ENCODE measurements at regions not wholly inside any gene's neighbourhood (a gene's known extent, or its start where the extent isn't known, plus 50 kb on each side); places are given as distances from the start of the nearest gene placed in this dataset.

DNA sequence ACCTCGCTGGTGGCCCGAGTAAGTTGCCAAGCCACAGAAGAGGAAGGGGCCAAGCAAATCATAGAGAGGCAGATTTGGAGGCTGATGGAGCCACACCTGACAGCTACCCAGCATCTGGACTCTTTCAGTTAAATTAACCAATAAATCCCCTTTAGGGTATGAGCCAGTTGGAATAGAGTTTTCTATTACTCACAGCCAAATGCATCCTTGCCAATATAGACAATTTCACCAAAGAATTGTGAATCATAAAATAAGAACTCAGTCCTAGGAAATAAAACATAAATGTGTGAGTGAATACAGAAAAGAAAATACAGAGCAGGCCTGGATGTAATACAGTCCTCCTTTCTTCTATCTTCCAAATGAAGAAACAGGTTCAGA is 161.6 kb upstream of the ANKRD28 start:
- WGBS, 2 donors, result 48 to 55% methylated on average over 2 of the region's 2 CpGs
- intact Hi-C loops (cut with DNase I), result no loop called here

GRCh38 chr3:15964605-15965442 is 167.0 kb upstream of the ANKRD28 start:
- Histone ChIP-seq H3K27ac (no peak overlapping the region), H3K27me3 (no peaks in the 10 kb centered on the region), H3K9me3 (no peaks in the 10 kb centered on the region), H3K36me3 (no peaks in the 10 kb centered on the region), H3K4me3 (no peak overlapping the region), H3K4me1 (no peaks in the 10 kb centered on the region)
- DNase-seq, result no peak
- TF ChIP-seq POLR2A (IDR thresholded peaks at IDR 0.05), result no peak
- no peak for TF ChIP-seq CTCF (IDR thresholded peaks at IDR 0.05)
- intact Hi-C loops (cut with DNase I), result no loop called here
- WGBS, 2 donors, result 60 to 77% methylated on average over 16 to 17 of the region's 17 CpGs

More for the DNA sequence above, 161.6 kb upstream of the ANKRD28 start:
- Histone ChIP-seq H3K27me3 (no peaks in the 10 kb centered on the region), H3K4me1 (no peaks in the 10 kb centered on the region), H3K9me3 (no peaks in the 10 kb centered on the region), H3K36me3 (no peaks in the 10 kb centered on the region), H3K4me3 (no peak overlapping the region), H3K27ac (no peak overlapping the region)
- TF ChIP-seq CTCF (IDR thresholded peaks at IDR 0.05) (no peak), POLR2A (IDR thresholded peaks at IDR 0.05) (no peak)
- no peak for DNase-seq

DNA sequence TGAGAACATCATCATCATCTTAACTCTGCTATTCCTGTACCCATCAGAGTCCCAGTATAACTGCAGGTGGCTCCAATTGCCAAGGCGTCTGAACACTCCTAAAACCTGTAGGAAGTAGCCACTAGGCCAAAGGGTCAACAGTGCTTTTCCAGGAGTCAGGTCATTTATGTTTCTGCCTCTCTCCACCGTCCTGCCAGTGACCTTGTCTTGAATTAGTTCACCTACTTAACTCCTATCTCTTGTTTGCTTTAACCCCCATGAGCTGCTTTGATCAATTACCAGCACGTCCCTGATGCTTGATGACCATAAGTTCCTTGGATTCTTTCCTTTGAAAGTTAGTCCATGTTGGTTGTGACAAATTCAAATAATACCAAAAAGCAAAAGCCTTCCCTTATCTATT is 169.8 kb upstream of the ANKRD28 start:
- no peaks in the 10 kb centered on the region for H3K27me3 ChIP-seq
- DNase-seq, result no peak
- WGBS, 2 donors, result 49 to 67% methylated on average over 3 of the region's 3 CpGs
- no peak overlapping the region for H3K27ac ChIP-seq
- no peaks in the 10 kb centered on the region for H3K36me3 ChIP-seq
- intact Hi-C loops (cut with DNase I), result no loop called here
- no peaks in the 10 kb centered on the region for H3K9me3 ChIP-seq
- H3K4me1 ChIP-seq, result no peaks in the 10 kb centered on the region
- TF ChIP-seq CTCF (IDR thresholded peaks at IDR 0.05) (no peak), POLR2A (IDR thresholded peaks at IDR 0.05) (no peak)
- H3K4me3 ChIP-seq, result no peak overlapping the region

GRCh38 chr3:15969874-15970640 is 172.3 kb upstream of the ANKRD28 start:
- Histone ChIP-seq H3K27ac (no peak overlapping the region), H3K27me3 (no peaks in the 10 kb centered on the region), H3K9me3 (no peaks in the 10 kb centered on the region), H3K4me1 (no peaks in the 10 kb centered on the region), H3K36me3 (no peaks in the 10 kb centered on the region), H3K4me3 (no peak overlapping the region)
- DNase-seq, result no peak
- intact Hi-C loops (cut with DNase I), result no loop called here
- WGBS, 2 donors, result 87 to 100% methylated on average over 2 to 3 of the region's 5 CpGs
- no peak for TF ChIP-seq POLR2A (IDR thresholded peaks at IDR 0.05)
- TF ChIP-seq CTCF (IDR thresholded peaks at IDR 0.05), result no peak

DNA sequence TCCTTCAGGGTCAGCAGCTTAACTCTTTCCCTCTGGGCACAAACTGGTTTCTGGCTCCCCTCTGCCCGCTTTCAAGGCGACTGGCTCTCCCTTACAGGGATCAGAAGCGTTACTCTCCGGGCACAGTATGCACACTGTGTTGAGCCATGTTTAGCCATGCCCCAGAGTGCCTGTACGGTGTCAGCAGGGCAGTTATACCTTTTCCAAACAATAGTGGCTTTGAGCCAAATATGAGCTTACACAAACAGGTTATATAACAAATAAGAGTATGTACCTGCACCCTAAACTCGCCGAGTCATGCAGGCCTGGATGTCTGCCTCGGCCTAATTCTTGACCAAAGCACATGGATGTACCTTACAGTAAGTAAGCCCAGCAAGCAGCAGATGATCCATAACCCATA is 175.6 kb upstream of the ANKRD28 start:
- Histone ChIP-seq H3K27me3 (no peaks in the 10 kb centered on the region), H3K27ac (no peak overlapping the region), H3K4me3 (no peak overlapping the region), H3K4me1 (peaks cover 0 to 5% (median 0%) of the 10 kb centered on the region in 3 donors), H3K9me3 (no peaks in the 10 kb centered on the region), H3K36me3 (no peaks in the 10 kb centered on the region)
- TF ChIP-seq CTCF (IDR thresholded peaks at IDR 0.05) (no peak), POLR2A (IDR thresholded peaks at IDR 0.05) (no peak)
- WGBS, 2 donors, result 64 to 88% methylated on average over 8 of the region's 8 CpGs
- intact Hi-C loops (cut with DNase I), result no loop called here
- no peak for DNase-seq
